Hepatocyte (in vitro differentiated cells): ENCODE measurements at regions not wholly inside any gene's neighbourhood (a gene's known extent, or its start where the extent isn't known, plus 50 kb on each side); places are given as distances from the start of the nearest gene placed in this dataset.

Experiments used
- EZH2 ChIP-seq: fragments of 200-600 bp; sonication (generic); IDR thresholded peaks from 2 replicates; pipeline ENCODE4 v1.6.1; 2016; ENCODE audit warnings: antibody characterized with exemption, mild to moderate bottlenecking, borderline replicate concordance
- EZH2phosphoT487 ChIP-seq: fragments of 200-600 bp; sonication (generic); IDR thresholded peaks from one replicate; pipeline ENCODE4 v1.6.1; 2018; ENCODE audit warnings: antibody characterized with exemption, mild to moderate bottlenecking, low read depth, moderate library complexity; ENCODE audit not compliant: unreplicated experiment, severe bottlenecking
- TF ChIP-seq, protein P1 (sequence below): fragments of 200-600 bp; sonication (generic); IDR thresholded peaks from 2 replicates; pipeline ENCODE4 v1.5.1; 2016; ENCODE audit warnings: antibody characterized with exemption, mild to moderate bottlenecking; ENCODE audit not compliant: poor library complexity

DNA sequence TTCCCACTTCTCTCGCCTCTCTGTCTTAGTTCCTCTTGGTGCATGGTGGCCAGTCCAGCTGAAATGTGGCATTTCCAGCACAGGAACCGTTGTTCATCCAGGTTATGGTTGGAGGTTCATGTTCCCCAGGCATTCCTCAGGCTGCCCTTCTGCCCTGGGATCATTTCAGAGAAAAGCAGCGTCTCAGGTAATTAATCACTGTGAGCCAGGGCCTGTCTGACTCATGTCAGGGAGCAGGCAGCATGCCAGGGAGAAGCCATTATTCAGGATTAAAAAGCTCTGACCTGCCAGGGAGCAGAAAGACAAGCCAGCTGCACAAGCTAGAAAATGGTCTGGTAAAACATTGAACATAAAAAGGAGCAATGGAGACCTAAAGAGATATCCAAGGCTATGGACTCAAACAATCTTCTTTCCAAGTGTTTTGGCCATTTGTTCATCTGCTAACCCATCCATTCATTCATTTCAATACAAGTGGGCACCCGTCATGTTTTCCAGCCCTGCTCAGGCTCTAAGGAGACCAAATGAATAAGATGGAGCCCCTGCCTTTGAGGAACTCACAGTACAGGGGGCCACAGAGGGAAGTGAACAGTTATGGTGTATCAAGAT is 241.4 kb downstream of the DRD1 start:
- TF ChIP-seq, protein P1, sequence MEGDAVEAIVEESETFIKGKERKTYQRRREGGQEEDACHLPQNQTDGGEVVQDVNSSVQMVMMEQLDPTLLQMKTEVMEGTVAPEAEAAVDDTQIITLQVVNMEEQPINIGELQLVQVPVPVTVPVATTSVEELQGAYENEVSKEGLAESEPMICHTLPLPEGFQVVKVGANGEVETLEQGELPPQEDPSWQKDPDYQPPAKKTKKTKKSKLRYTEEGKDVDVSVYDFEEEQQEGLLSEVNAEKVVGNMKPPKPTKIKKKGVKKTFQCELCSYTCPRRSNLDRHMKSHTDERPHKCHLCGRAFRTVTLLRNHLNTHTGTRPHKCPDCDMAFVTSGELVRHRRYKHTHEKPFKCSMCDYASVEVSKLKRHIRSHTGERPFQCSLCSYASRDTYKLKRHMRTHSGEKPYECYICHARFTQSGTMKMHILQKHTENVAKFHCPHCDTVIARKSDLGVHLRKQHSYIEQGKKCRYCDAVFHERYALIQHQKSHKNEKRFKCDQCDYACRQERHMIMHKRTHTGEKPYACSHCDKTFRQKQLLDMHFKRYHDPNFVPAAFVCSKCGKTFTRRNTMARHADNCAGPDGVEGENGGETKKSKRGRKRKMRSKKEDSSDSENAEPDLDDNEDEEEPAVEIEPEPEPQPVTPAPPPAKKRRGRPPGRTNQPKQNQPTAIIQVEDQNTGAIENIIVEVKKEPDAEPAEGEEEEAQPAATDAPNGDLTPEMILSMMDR: no peak
- TF ChIP-seq EZH2: no peak
- TF ChIP-seq EZH2phosphoT487: no peak
